Osteoblast (primary cell): ENCODE measurements at regions not wholly inside any gene's neighbourhood (a gene's known extent, or its start where the extent isn't known, plus 50 kb on each side); places are given as distances from the start of the nearest gene placed in this dataset.

Experiments used
- DNase-seq: peaks from one replicate; pipeline ENCODE4 v3.0.0; 2011; ENCODE audit warnings: low spot score, mixed read lengths; ENCODE audit not compliant: insufficient read length; ENCODE audit errors: missing footprints
- H2AFZ ChIP-seq: 2 replicates; pipeline ENCODE4 v1.6.0; 2011; ENCODE audit warnings: mild to moderate bottlenecking, low read length
- H3K27ac ChIP-seq: 2 replicates; pipeline ENCODE4 v1.5.1; 2011; ENCODE audit warnings: mild to moderate bottlenecking, low read depth, low read length, moderate library complexity
- H3K27me3 ChIP-seq: 2 replicates; pipeline ENCODE4 v1.6.0; 2012; ENCODE audit warnings: mild to moderate bottlenecking, control low read depth, inconsistent platforms, low read length, moderate library complexity; ENCODE audit not compliant: insufficient read depth
- H3K36me3 ChIP-seq: 2 replicates; pipeline ENCODE4 v1.5.1; 2011; ENCODE audit warnings: mild to moderate bottlenecking, low read length, control low read depth, moderate library complexity; ENCODE audit not compliant: insufficient read depth
- H3K4me1 ChIP-seq: 2 replicates; pipeline ENCODE4 v1.5.1; 2011; ENCODE audit warnings: mild to moderate bottlenecking, low read length, control low read depth, moderate library complexity; ENCODE audit not compliant: insufficient read depth
- H3K4me2 ChIP-seq: 2 replicates; pipeline ENCODE4 v1.6.0; 2011; ENCODE audit warnings: mild to moderate bottlenecking, low read length; ENCODE audit not compliant: insufficient read depth
- H3K4me3 ChIP-seq: fragments of 200-600 bp; sonication (generic); 3 replicates; pipeline ENCODE4 v1.5.1; 2012; ENCODE audit warnings: mild to moderate bottlenecking, low read length, inconsistent platforms; ENCODE audit not compliant: insufficient read depth
- H3K79me2 ChIP-seq: 2 replicates; pipeline ENCODE4 v1.6.0; 2012; ENCODE audit warnings: mild to moderate bottlenecking, low read length, control low read depth, inconsistent platforms; ENCODE audit not compliant: insufficient read depth
- H3K9me3 ChIP-seq: 2 replicates; pipeline ENCODE4 v1.5.1; 2011; ENCODE audit warnings: low read depth, low read length, control low read depth
- H4K20me1 ChIP-seq: 2 replicates; pipeline ENCODE4 v1.6.0; 2012; ENCODE audit warnings: mild to moderate bottlenecking, low read length, control low read depth; ENCODE audit not compliant: insufficient read depth
- TF ChIP-seq, protein P1 (sequence below): IDR thresholded peaks from 2 replicates; pipeline ENCODE4 v1.5.1; 2011; ENCODE audit warnings: mild to moderate bottlenecking, low read depth, low read length, moderate library complexity; ENCODE audit errors: extremely low read depth

DNA sequence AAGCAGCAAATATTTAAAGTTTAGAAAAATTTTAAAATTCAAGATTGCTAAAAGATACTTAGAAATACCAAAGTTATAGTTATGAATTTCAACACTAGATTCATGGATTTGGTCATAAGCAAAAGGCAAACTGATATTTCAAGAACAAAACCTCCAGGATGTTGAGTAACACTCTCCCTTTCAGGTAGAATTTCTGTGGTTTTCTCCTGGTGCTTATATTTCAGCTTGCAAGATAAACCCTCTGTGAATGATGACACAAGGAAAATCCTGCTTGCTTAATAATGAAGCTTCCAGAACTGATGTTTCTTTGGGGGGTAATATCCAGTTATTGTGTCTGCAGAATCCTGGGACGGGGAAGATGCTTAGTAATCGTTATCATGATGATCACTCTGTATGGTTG is 320.3 kb upstream of the EDNRB start:
- Histone ChIP-seq H3K9me3 (no peaks in the 10 kb centered on the region), H3K27me3 (no peaks in the 10 kb centered on the region), H4K20me1 (no peaks in the 10 kb centered on the region), H3K36me3 (no peaks in the 10 kb centered on the region), H2AFZ (no peak overlapping the region), H3K4me3 (no peak overlapping the region), H3K79me2 (no peaks in the 10 kb centered on the region), H3K4me1 (no peaks in the 10 kb centered on the region), H3K4me2 (no peak overlapping the region), H3K27ac (no peak overlapping the region)
- DNase-seq, result no peak
- TF ChIP-seq, protein P1, sequence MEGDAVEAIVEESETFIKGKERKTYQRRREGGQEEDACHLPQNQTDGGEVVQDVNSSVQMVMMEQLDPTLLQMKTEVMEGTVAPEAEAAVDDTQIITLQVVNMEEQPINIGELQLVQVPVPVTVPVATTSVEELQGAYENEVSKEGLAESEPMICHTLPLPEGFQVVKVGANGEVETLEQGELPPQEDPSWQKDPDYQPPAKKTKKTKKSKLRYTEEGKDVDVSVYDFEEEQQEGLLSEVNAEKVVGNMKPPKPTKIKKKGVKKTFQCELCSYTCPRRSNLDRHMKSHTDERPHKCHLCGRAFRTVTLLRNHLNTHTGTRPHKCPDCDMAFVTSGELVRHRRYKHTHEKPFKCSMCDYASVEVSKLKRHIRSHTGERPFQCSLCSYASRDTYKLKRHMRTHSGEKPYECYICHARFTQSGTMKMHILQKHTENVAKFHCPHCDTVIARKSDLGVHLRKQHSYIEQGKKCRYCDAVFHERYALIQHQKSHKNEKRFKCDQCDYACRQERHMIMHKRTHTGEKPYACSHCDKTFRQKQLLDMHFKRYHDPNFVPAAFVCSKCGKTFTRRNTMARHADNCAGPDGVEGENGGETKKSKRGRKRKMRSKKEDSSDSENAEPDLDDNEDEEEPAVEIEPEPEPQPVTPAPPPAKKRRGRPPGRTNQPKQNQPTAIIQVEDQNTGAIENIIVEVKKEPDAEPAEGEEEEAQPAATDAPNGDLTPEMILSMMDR, result no peak

DNA sequence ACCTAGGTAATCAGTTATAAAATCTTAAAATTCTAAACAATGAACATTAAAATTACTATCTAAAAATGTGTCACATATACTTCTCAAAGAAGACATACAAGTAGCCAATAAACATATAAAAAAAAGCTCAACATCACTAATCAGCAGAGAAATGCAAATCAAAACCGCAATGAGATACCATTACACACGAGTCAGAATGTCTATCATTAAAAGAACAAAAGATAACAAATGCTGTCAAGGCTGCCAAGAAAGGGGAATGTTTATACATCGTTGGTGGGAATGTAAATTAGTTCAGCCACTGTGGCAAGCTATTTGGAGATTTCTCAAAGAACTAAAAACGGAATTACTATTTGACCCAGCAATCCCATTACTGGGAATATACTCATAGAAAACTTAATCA is 310.3 kb upstream of the EDNRB start:
- no peak overlapping the region for H3K27ac ChIP-seq
- no peak for DNase-seq
- H2AFZ ChIP-seq, result no peak overlapping the region
- no peaks in the 10 kb centered on the region for H3K9me3 ChIP-seq
- H3K4me2 ChIP-seq, result no peak overlapping the region
- no peaks in the 10 kb centered on the region for H3K36me3 ChIP-seq
- TF ChIP-seq, protein P1, result no peak
- no peaks in the 10 kb centered on the region for H3K79me2 ChIP-seq
- no peaks in the 10 kb centered on the region for H3K4me1 ChIP-seq
- H3K4me3 ChIP-seq, result no peak overlapping the region
- no peaks in the 10 kb centered on the region for H3K27me3 ChIP-seq
- H4K20me1 ChIP-seq, result no peaks in the 10 kb centered on the region

DNA sequence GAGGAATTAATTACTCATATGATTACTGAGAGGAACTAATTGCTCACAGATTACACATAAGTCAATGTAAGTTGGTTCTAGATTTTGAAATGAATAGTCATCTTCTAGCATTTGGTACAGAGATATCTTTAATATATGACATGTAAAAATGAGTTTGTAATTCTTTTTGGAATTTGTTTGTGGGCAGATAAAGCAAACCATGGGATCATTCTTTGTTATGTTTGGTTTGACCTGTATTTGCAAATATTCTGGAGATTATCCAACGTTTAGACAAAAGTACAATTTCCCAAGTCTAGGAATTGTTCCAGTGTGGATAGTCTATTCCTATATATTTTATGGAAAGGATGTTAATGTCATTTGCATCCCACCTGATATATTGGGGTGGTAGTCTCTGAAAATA is 309.6 kb upstream of the EDNRB start:
- Histone ChIP-seq H3K27ac (no peak overlapping the region), H3K4me1 (no peaks in the 10 kb centered on the region), H3K4me2 (no peak overlapping the region), H3K27me3 (no peaks in the 10 kb centered on the region), H3K4me3 (no peak overlapping the region), H2AFZ (no peak overlapping the region), H3K79me2 (no peaks in the 10 kb centered on the region), H3K9me3 (no peaks in the 10 kb centered on the region), H4K20me1 (no peaks in the 10 kb centered on the region), H3K36me3 (no peaks in the 10 kb centered on the region)
- DNase-seq, result peak; percentile 36
- TF ChIP-seq, protein P1, result no peak

DNA sequence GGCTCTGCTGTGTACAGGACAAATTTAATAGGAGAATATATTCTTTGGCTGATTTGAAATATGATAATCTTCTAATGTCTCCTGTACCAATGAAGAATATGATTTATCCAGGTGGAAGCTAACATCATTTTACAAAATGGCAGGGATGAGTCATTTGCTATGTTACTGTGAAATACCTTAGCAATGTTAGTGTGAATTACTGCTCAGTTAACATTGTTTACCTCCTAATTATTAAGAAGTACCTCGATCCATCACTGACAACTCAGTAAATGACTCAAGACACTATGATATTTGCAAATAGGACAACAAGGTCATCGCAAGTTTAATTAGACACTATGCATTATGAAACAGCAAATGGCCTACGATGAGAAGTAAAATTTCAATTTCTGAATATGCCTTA is 309.1 kb upstream of the EDNRB start:
- no peaks in the 10 kb centered on the region for H3K4me1 ChIP-seq
- no peak overlapping the region for H3K27ac ChIP-seq
- H3K4me3 ChIP-seq, result no peak overlapping the region
- H3K27me3 ChIP-seq, result no peaks in the 10 kb centered on the region
- H4K20me1 ChIP-seq, result no peaks in the 10 kb centered on the region
- no peaks in the 10 kb centered on the region for H3K36me3 ChIP-seq
- DNase-seq, result no peak
- H3K4me2 ChIP-seq, result no peak overlapping the region
- H3K9me3 ChIP-seq, result no peaks in the 10 kb centered on the region
- TF ChIP-seq, protein P1, result no peak
- H3K79me2 ChIP-seq, result no peaks in the 10 kb centered on the region
- H2AFZ ChIP-seq, result no peak overlapping the region
